Neural cell (in vitro differentiated cells): ENCODE measurements at regions not wholly inside any gene's neighbourhood (a gene's known extent, or its start where the extent isn't known, plus 50 kb on each side); places are given as distances from the start of the nearest gene placed in this dataset.
"Not testable (repeated sequence)": the region's sequence is repeated elsewhere in the genome, so short reads cannot be mapped to it uniquely, and the experiment has no call there.

Experiments
- H2AFZ ChIP-seq: fragments of 200-600, 300-800 bp; sonication (generic), shearing (Covaris generic); 2 replicates; pipeline ENCODE4 v1.6.0; 2014; ENCODE audit warnings: low read depth, mild to moderate bottlenecking, antibody characterized with exemption, low read length, moderate library complexity
- H3F3A ChIP-seq: fragments of 200-600 bp; shearing (Covaris generic); 2 replicates; pipeline ENCODE4 v1.6.1; 2016; ENCODE audit warnings: mild to moderate bottlenecking, moderate library complexity, mixed read lengths, antibody characterized with exemption, low read length; ENCODE audit not compliant: insufficient read depth, poor library complexity, severe bottlenecking
- H3K27ac ChIP-seq: fragments of 200-600, 300-800 bp; sonication (generic), shearing (Covaris generic); 2 replicates; pipeline ENCODE4 v1.5.1; 2014; ENCODE audit warnings: mild to moderate bottlenecking, low read length, moderate library complexity
- H3K27me3 ChIP-seq: fragments of 300-800, 200-600 bp; sonication (generic), shearing (Covaris generic); 2 replicates; pipeline ENCODE4 v1.6.0; 2014; ENCODE audit warnings: mild to moderate bottlenecking, low read depth, low read length, moderate library complexity; ENCODE audit not compliant: insufficient read depth
- H3K36me3 ChIP-seq: fragments of 300-800, 200-600 bp; sonication (generic), shearing (Covaris generic); 2 replicates; pipeline ENCODE4 v1.5.1; 2014; ENCODE audit warnings: mild to moderate bottlenecking, antibody characterized with exemption, low read length, moderate library complexity; ENCODE audit not compliant: insufficient read depth
- H3K4me2 ChIP-seq: fragments of 300-800, 200-600 bp; sonication (generic), shearing (Covaris generic); 2 replicates; pipeline ENCODE4 v1.6.0; 2014; ENCODE audit warnings: mild to moderate bottlenecking, low read length
- H3K4me3 ChIP-seq: fragments of 300-800, 200-600 bp; sonication (generic), shearing (Covaris generic); 2 replicates; pipeline ENCODE4 v1.5.1; 2014; ENCODE audit warnings: mild to moderate bottlenecking, low read length, moderate library complexity
- H3K79me2 ChIP-seq: fragments of 200-600 bp; shearing (Covaris generic); replicated peaks from 2 replicates; pipeline ENCODE4 v1.6.0; 2014; ENCODE audit warnings: mild to moderate bottlenecking, low read length, moderate library complexity; ENCODE audit not compliant: insufficient read depth
- H3K9ac ChIP-seq: fragments of 300-800, 200-600 bp; sonication (generic), shearing (Covaris generic); 2 replicates; pipeline ENCODE4 v1.6.1; 2016; ENCODE audit warnings: mild to moderate bottlenecking, low read length, mixed read lengths
- H3K9me2 ChIP-seq: fragments of 200-600 bp; shearing (Covaris generic); 2 replicates; pipeline ENCODE4 v1.6.1; 2016; ENCODE audit warnings: mild to moderate bottlenecking, low read length, mixed read lengths; ENCODE audit not compliant: insufficient read depth
- H3K9me3 ChIP-seq: fragments of 200-600, 300-800 bp; sonication (generic), shearing (Covaris generic); 2 replicates; pipeline ENCODE4 v1.6.1; 2016; ENCODE audit warnings: mild to moderate bottlenecking, mixed run types, low read length, moderate library complexity, mixed read lengths
- H4K20me1 ChIP-seq: fragments of 200-600 bp; shearing (Covaris generic); 2 replicates; pipeline ENCODE4 v1.6.1; 2016; ENCODE audit warnings: mild to moderate bottlenecking, mixed run types; ENCODE audit not compliant: insufficient read depth
- CTCF ChIP-seq: fragments of 450-650 bp; IDR thresholded peaks from 2 replicates; pipeline ENCODE4 v1.5.1; 2014; ENCODE audit warnings: antibody characterized with exemption, mild to moderate bottlenecking, moderate library complexity; ENCODE audit not compliant: poor library complexity, severe bottlenecking
- EP300 ChIP-seq: fragments of 450-650 bp; conservative IDR thresholded peaks from 2 replicates; pipeline ENCODE4 v1.6.1; 2014; ENCODE audit warnings: antibody characterized with exemption, mild to moderate bottlenecking, moderate library complexity; ENCODE audit not compliant: poor library complexity, severe bottlenecking
- EZH2 ChIP-seq: fragments of 200-600, 300-800 bp; shearing (Covaris generic), sonication (generic); IDR thresholded peaks from 2 replicates; pipeline ENCODE4 v1.6.1; 2014; ENCODE audit warnings: antibody characterized with exemption, low read length, borderline replicate concordance, mild to moderate bottlenecking; ENCODE audit not compliant: insufficient read depth, poor library complexity, severe bottlenecking
- MXI1 ChIP-seq: fragments of 450-650 bp; conservative IDR thresholded peaks from 2 replicates; pipeline ENCODE4 v1.6.1; 2014; ENCODE audit warnings: antibody characterized with exemption, mild to moderate bottlenecking; ENCODE audit not compliant: poor library complexity, severe bottlenecking
- POLR2AphosphoS5 ChIP-seq: IDR thresholded peaks from 2 replicates; pipeline ENCODE4 v1.6.1; 2012
- RAD21 ChIP-seq: fragments of 450-650 bp; conservative IDR thresholded peaks from 2 replicates; pipeline ENCODE4 v1.6.1; 2014; ENCODE audit warnings: antibody characterized with exemption, mild to moderate bottlenecking, moderate library complexity
- REST ChIP-seq: IDR thresholded peaks from 2 replicates; pipeline ENCODE4 v1.6.1; 2012; ENCODE audit warnings: borderline replicate concordance
- SMC3 ChIP-seq: fragments of 450-650 bp; conservative IDR thresholded peaks from 2 replicates; pipeline ENCODE4 v1.6.1; 2014; ENCODE audit warnings: antibody characterized with exemption, mild to moderate bottlenecking, moderate library complexity; ENCODE audit not compliant: poor library complexity
- TAF1 ChIP-seq: IDR thresholded peaks from 2 replicates; pipeline ENCODE4 v1.6.1; 2012; ENCODE audit warnings: low read depth

GRCh38 chr6:48535582-48536009 lies 424.6 kb upstream of the PTCHD4 start:
- H3K9me2 ChIP-seq = no peaks in the 10 kb centered on the region
- no peak overlapping the region for H3K4me3 ChIP-seq
- no peak overlapping the region for H2AFZ ChIP-seq
- TF ChIP-seq REST = no peak
- TF ChIP-seq SMC3 = no peak
- TF ChIP-seq TAF1 = no peak
- TF ChIP-seq CTCF = no peak
- TF ChIP-seq MXI1 = no peak
- no peak for TF ChIP-seq EZH2
- no peak for TF ChIP-seq RAD21
- no peak for TF ChIP-seq EP300
- no peak for TF ChIP-seq POLR2AphosphoS5
- H3K4me2 ChIP-seq = no peak overlapping the region
- H3K36me3 ChIP-seq = no peaks in the 10 kb centered on the region
- no peaks in the 10 kb centered on the region for H3K79me2 ChIP-seq
- no peaks in the 10 kb centered on the region for H3F3A ChIP-seq
- H3K27me3 ChIP-seq = no peaks in the 10 kb centered on the region
- H3K27ac ChIP-seq = no peak overlapping the region
- H3K9ac ChIP-seq = no peak overlapping the region
- no peaks in the 10 kb centered on the region for H3K9me3 ChIP-seq
- H4K20me1 ChIP-seq = no peaks in the 10 kb centered on the region

- not testable (repeated sequence) for H2AFZ ChIP-seq, H3F3A ChIP-seq, H3K9me3 ChIP-seq, H4K20me1 ChIP-seq, H3K27ac ChIP-seq, H3K9me2 ChIP-seq, H3K9ac ChIP-seq, H3K4me3 ChIP-seq, H3K36me3 ChIP-seq, H3K27me3 ChIP-seq, H3K4me2 ChIP-seq, H3K79me2 ChIP-seq
These were observed 420.0 kb upstream of the PTCHD4 start for GRCh38 chr6:48530978-48531377.

- Histone ChIP-seq H4K20me1 (no peaks in the 10 kb centered on the region), H3K9me2 (no peaks in the 10 kb centered on the region), H2AFZ (no peak overlapping the region)
These were observed 414.9 kb upstream of the PTCHD4 start for GRCh38 chr6:48525849-48526248.

More at GRCh38 chr6:48525849-48526248, 414.9 kb upstream of the PTCHD4 start:
- Histone ChIP-seq H3K4me3 (no peak overlapping the region), H3K9me3 (no peaks in the 10 kb centered on the region), H3K9ac (no peak overlapping the region), H3F3A (no peaks in the 10 kb centered on the region), H3K36me3 (no peaks in the 10 kb centered on the region), H3K27ac (no peak overlapping the region), H3K27me3 (no peaks in the 10 kb centered on the region), H3K79me2 (no peaks in the 10 kb centered on the region), H3K4me2 (no peak overlapping the region)
- TF ChIP-seq REST (no peak), RAD21 (no peak), EZH2 (no peak), EP300 (no peak), CTCF (no peak), POLR2AphosphoS5 (no peak), TAF1 (no peak), SMC3 (no peak), MXI1 (no peak)
